Left ventricle myocardium inferior (tissue), 1 donor: ENCODE measurements at regions not wholly inside any gene's neighbourhood (a gene's known extent, or its start where the extent isn't known, plus 50 kb on each side); places are given as distances from the start of the nearest gene placed in this dataset.

Experiments used
- DNase-seq: peaks from one replicate; pipeline ENCODE4 v3.0.0-alpha.2; 2020
- H3K27ac ChIP-seq: fragments of 200-600 bp; replicated peaks from 2 replicates; pipeline ENCODE4 v1.8.0; 2021
- H3K27me3 ChIP-seq: fragments of 200-600 bp; 2 replicates; pipeline ENCODE4 v1.8.0; 2021; ENCODE audit warnings: low read depth
- H3K36me3 ChIP-seq: fragments of 200-600 bp; 2 replicates; pipeline ENCODE4 v1.8.0; 2021
- H3K4me1 ChIP-seq: fragments of 200-600 bp; 2 replicates; pipeline ENCODE4 v1.8.0; 2021
- H3K4me3 ChIP-seq: fragments of 200-600 bp; 2 replicates; pipeline ENCODE4 v1.8.0; 2021; ENCODE audit warnings: mild to moderate bottlenecking, moderate library complexity
- H3K9me3 ChIP-seq: fragments of 200-600 bp; replicated peaks from 2 replicates; pipeline ENCODE4 v1.8.0; 2021
- intact Hi-C: fragments of 100-400 bp; cut with micrococcal nuclease; formaldehyde crosslinking; loops from one replicate; pipeline ENCODE4 v1.11.0; 2022
- TF ChIP-seq, protein P1 (sequence below): fragments of 200-600 bp; IDR thresholded peaks from 2 replicates; pipeline ENCODE4 v1.8.0; 2021; ENCODE audit warnings: antibody characterized with exemption, mild to moderate bottlenecking, borderline replicate concordance
- donor health status: DM: no; HTN: yes; CAD: no; lungs with severe emphysema.

GRCh38 chr18:78793313-78794070, 186.1 kb upstream of the SALL3 start:
- no peaks in the 10 kb centered on the region for H3K4me1 ChIP-seq
- no peak for DNase-seq
- no peak overlapping the region for H3K4me3 ChIP-seq
- H3K36me3 ChIP-seq, result no peaks in the 10 kb centered on the region
- H3K9me3 ChIP-seq, result no peaks in the 10 kb centered on the region
- H3K27ac ChIP-seq, result no peak overlapping the region
- TF ChIP-seq, protein P1, sequence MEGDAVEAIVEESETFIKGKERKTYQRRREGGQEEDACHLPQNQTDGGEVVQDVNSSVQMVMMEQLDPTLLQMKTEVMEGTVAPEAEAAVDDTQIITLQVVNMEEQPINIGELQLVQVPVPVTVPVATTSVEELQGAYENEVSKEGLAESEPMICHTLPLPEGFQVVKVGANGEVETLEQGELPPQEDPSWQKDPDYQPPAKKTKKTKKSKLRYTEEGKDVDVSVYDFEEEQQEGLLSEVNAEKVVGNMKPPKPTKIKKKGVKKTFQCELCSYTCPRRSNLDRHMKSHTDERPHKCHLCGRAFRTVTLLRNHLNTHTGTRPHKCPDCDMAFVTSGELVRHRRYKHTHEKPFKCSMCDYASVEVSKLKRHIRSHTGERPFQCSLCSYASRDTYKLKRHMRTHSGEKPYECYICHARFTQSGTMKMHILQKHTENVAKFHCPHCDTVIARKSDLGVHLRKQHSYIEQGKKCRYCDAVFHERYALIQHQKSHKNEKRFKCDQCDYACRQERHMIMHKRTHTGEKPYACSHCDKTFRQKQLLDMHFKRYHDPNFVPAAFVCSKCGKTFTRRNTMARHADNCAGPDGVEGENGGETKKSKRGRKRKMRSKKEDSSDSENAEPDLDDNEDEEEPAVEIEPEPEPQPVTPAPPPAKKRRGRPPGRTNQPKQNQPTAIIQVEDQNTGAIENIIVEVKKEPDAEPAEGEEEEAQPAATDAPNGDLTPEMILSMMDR, result no peak
- intact Hi-C loops, result no loop called here
- peaks cover 45% of the 10 kb centered on the region for H3K27me3 ChIP-seq

GRCh38 chr18:78794071-78794430, 185.6 kb upstream of the SALL3 start:
- intact Hi-C loops, result no loop called here
- Histone ChIP-seq H3K36me3 (no peaks in the 10 kb centered on the region), H3K9me3 (no peaks in the 10 kb centered on the region), H3K27me3 (peaks cover 43% of the 10 kb centered on the region), H3K4me3 (no peak overlapping the region), H3K4me1 (no peaks in the 10 kb centered on the region), H3K27ac (no peak overlapping the region)
- no peak for DNase-seq
- TF ChIP-seq, protein P1, result no peak

DNA sequence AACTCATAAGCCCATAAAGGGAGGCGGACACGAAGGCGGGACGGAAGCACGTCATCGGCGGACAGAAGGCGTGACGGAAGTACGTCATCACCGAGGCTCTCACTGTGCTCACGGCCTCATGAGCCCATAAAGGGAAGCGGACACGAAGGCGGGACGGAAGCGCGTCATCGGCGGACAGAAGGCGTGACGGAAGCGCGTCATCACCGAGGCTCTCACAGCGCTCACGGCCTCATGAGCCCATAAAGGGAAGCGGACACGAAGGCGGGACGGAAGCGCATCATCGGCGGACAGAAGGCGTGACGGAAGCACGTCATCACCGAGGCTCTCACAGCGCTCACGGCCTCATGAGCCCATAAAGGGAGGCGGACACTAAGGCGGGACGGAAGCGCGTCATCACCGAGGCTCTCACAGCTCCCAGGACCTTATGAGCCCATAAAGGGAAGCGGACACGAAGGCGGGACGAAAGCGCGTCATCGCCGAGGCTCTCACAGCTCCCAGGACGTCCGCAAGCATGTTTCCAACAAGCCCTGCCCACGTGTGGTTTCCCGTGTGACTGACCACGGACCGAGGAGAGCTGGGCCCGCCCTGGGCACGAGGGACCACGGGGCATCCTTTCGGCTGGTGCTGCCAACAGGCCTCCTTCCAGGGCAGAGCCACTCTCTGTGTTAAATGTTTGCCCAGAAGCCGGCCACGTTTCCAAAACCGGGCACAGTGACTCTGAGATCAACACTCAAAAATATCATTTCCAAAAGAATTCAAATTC, 182.7 kb upstream of the SALL3 start:
- peaks cover 32% of the 10 kb centered on the region for H3K27me3 ChIP-seq
- H3K4me1 ChIP-seq, result no peaks in the 10 kb centered on the region
- H3K4me3 ChIP-seq, result no peak overlapping the region
- H3K27ac ChIP-seq, result no peak overlapping the region
- TF ChIP-seq, protein P1, result no peak
- H3K36me3 ChIP-seq, result no peaks in the 10 kb centered on the region
- intact Hi-C loops, result no loop called here
- DNase-seq, result no peak
- no peaks in the 10 kb centered on the region for H3K9me3 ChIP-seq

GRCh38 chr18:78797499-78797898, 182.1 kb upstream of the SALL3 start:
- H3K9me3 ChIP-seq, result no peaks in the 10 kb centered on the region
- no peak overlapping the region for H3K27ac ChIP-seq
- DNase-seq, result no peak
- intact Hi-C loops, result no loop called here
- H3K4me1 ChIP-seq, result no peaks in the 10 kb centered on the region
- no peaks in the 10 kb centered on the region for H3K36me3 ChIP-seq
- peaks cover 32% of the 10 kb centered on the region for H3K27me3 ChIP-seq
- H3K4me3 ChIP-seq, result no peak overlapping the region
- TF ChIP-seq, protein P1, result no peak

- Histone ChIP-seq H3K4me3 (no peak overlapping the region), H3K36me3 (no peaks in the 10 kb centered on the region), H3K9me3 (peaks cover 4% of the 10 kb centered on the region), H3K27me3 (peaks cover 34% of the 10 kb centered on the region), H3K4me1 (no peaks in the 10 kb centered on the region), H3K27ac (no peak overlapping the region)
- TF ChIP-seq, protein P1, result no peak
- no peak for DNase-seq
- intact Hi-C loops, result no loop called here
Measured at GRCh38 chr18:78798402-78799175, 181.0 kb upstream of the SALL3 start.
